Activated naive CD8-positive, alpha-beta T cell treated with anti-CD3 and anti-CD28 coated beads, Interleukin-2, amount 10 ng/mL, durations not matched to agents 7 days and 5 days (primary cell): ENCODE measurements at regions not wholly inside any gene's neighbourhood (a gene's known extent, or its start where the extent isn't known, plus 50 kb on each side); places are given as distances from the start of the nearest gene placed in this dataset.

Experiments
- ATAC-seq: fragments of 150-1000 bp; cut with Tn5 transposase; one replicate; pipeline ENCODE4 v1.10.0; 2021; ENCODE audit warnings: low read depth, moderate library complexity
- POLR2A ChIA-PET: fragments of 350-600 bp; sonication (Branson Sonifier 250); formaldehyde crosslinking; loops from one replicate; lab custom pipeline; 2021; ENCODE audit warnings: antibody characterized with exemption; lab: Charles Lee
- DNase-seq: peaks from one replicate; pipeline ENCODE4 v3.0.0; 2021
- H3K27ac Mint-ChIP-seq: one replicate; pipeline ENCODE4 v1.8.0; 2022; ENCODE audit warnings: mild to moderate bottlenecking, mixed read lengths
- H3K27me3 Mint-ChIP-seq: one replicate; pipeline ENCODE4 v1.8.0; 2022; ENCODE audit warnings: mild to moderate bottlenecking, moderate library complexity, mixed read lengths
- H3K36me3 Mint-ChIP-seq: one replicate; pipeline ENCODE4 v1.8.0; 2021; ENCODE audit warnings: mild to moderate bottlenecking, mixed read lengths
- H3K4me1 Mint-ChIP-seq: one replicate; pipeline ENCODE4 v1.8.0; 2021; ENCODE audit warnings: mixed read lengths
- H3K4me3 Mint-ChIP-seq: one replicate; pipeline ENCODE4 v1.8.0; 2022; ENCODE audit warnings: mild to moderate bottlenecking, moderate library complexity, mixed read lengths
- H3K9me3 Mint-ChIP-seq: one replicate; pipeline ENCODE4 v1.8.0; 2021; ENCODE audit warnings: mixed read lengths

GRCh38 chr5:109951348-109951747 is 261.6 kb downstream of the MAN2A1 start:
- Mint-ChIP-seq H3K4me1 (peaks cover 2% of the 10 kb centered on the region), H3K27ac (no peak overlapping the region), H3K36me3 (no peaks in the 10 kb centered on the region), H3K9me3 (no peaks in the 10 kb centered on the region), H3K27me3 (no peaks in the 10 kb centered on the region), H3K4me3 (no peak overlapping the region)
- POLR2A ChIA-PET, result no interaction called here
- no peak for ATAC-seq
- no peak for DNase-seq

DNA sequence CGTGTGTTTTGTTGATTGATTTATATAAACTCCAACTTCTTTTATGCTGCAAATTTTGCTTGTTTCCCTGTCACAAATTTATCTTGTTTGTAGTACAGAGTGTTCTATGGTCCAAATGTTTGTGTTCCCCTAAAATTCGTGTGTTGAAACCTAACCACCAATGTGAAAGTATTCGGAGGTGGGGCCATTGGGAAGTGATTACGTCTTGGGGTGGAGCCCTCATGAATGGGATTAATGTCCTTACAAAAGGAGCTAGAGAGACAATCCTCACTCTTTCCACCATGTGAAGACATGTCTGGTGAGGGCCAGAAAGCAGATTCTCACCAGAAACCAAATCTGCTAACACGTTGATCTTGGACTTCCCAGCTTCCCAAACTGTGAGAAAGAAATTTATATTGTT is 262.0 kb downstream of the MAN2A1 start:
- no peak overlapping the region for H3K4me3 Mint-ChIP-seq
- H3K27me3 Mint-ChIP-seq, result no peaks in the 10 kb centered on the region
- no peak overlapping the region for H3K27ac Mint-ChIP-seq
- H3K36me3 Mint-ChIP-seq, result no peaks in the 10 kb centered on the region
- DNase-seq, result no peak
- POLR2A ChIA-PET, result no interaction called here
- H3K4me1 Mint-ChIP-seq, result peaks cover 1% of the 10 kb centered on the region
- ATAC-seq, result no peak
- H3K9me3 Mint-ChIP-seq, result no peaks in the 10 kb centered on the region

- Mint-ChIP-seq H3K27ac (no peak overlapping the region), H3K36me3 (no peaks in the 10 kb centered on the region), H3K27me3 (no peaks in the 10 kb centered on the region), H3K9me3 (no peaks in the 10 kb centered on the region), H3K4me1 (no peaks in the 10 kb centered on the region), H3K4me3 (no peak overlapping the region)
- DNase-seq, result no peak
- POLR2A ChIA-PET, result no interaction called here
- ATAC-seq, result no peak
Observed at GRCh38 chr5:109953761-109954160, 264.0 kb downstream of the MAN2A1 start.

DNA sequence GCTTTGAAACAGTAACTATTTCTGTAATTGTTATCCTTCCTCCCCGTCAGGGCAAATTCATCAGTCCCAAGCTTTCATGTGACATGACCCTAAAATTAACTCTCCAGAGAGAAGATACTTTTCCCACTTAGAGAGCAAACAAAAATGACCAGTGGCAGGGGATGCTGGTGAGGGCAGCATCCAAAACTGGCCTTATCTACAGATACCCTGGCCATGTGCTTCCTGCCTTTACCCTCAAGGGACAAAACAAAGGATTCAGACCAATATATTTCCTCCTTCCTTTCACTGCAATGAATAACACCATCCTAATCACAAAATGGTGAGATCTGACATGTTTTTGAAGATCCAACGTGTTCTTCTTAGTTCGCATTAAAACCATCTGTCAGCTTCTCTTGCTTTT is 267.2 kb downstream of the MAN2A1 start:
- no peak overlapping the region for H3K27ac Mint-ChIP-seq
- no peaks in the 10 kb centered on the region for H3K36me3 Mint-ChIP-seq
- H3K4me1 Mint-ChIP-seq, result no peaks in the 10 kb centered on the region
- ATAC-seq (no peak), DNase-seq (no peak)
- H3K4me3 Mint-ChIP-seq, result no peak overlapping the region
- POLR2A ChIA-PET, result no interaction called here
- H3K9me3 Mint-ChIP-seq, result no peaks in the 10 kb centered on the region
- H3K27me3 Mint-ChIP-seq, result no peaks in the 10 kb centered on the region

GRCh38 chr5:109958082-109958481 is 268.4 kb downstream of the MAN2A1 start:
- H3K27me3 Mint-ChIP-seq, result no peaks in the 10 kb centered on the region
- H3K36me3 Mint-ChIP-seq, result no peaks in the 10 kb centered on the region
- POLR2A ChIA-PET, result no interaction called here
- DNase-seq (no peak), ATAC-seq (no peak)
- no peak overlapping the region for H3K4me3 Mint-ChIP-seq
- H3K9me3 Mint-ChIP-seq, result no peaks in the 10 kb centered on the region
- no peak overlapping the region for H3K27ac Mint-ChIP-seq
- peaks cover 3% of the 10 kb centered on the region for H3K4me1 Mint-ChIP-seq

DNA sequence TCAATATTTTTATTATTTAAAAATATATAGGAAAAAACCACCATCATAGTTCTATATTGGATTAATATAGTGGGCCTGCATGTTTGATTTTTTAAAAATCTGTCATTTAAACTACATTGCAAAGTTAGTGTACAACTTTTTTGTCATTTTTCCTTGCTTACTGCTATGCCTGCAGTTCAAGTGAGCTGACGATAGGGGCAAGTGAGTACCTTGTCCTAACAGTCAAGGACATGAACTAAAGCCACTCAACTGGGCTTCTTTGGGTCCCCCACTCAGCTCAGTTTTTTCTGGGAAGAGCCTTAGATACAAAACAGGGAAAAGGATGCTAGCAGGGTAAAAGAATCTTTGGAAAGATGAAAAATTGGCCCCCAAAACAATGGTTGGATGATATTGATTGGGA is 269.9 kb downstream of the MAN2A1 start:
- Mint-ChIP-seq H3K27ac (no peak overlapping the region), H3K36me3 (no peaks in the 10 kb centered on the region), H3K4me3 (no peak overlapping the region), H3K27me3 (no peaks in the 10 kb centered on the region), H3K9me3 (no peaks in the 10 kb centered on the region), H3K4me1 (peaks cover 4% of the 10 kb centered on the region)
- no peak for ATAC-seq
- POLR2A ChIA-PET, result no interaction called here
- DNase-seq, result no peak

GRCh38 chr5:109961751-109962150 is 272.0 kb downstream of the MAN2A1 start:
- Mint-ChIP-seq H3K9me3 (peaks cover 1% of the 10 kb centered on the region), H3K36me3 (no peaks in the 10 kb centered on the region), H3K27me3 (no peaks in the 10 kb centered on the region), H3K4me1 (peaks cover 4% of the 10 kb centered on the region), H3K4me3 (no peak overlapping the region), H3K27ac (no peak overlapping the region)
- DNase-seq (no peak), ATAC-seq (no peak)
- POLR2A ChIA-PET, result no interaction called here

- Mint-ChIP-seq H3K4me3 (no peak overlapping the region), H3K36me3 (no peaks in the 10 kb centered on the region), H3K9me3 (peaks cover 3% of the 10 kb centered on the region), H3K27me3 (no peaks in the 10 kb centered on the region), H3K27ac (no peak overlapping the region), H3K4me1 (peaks cover 4% of the 10 kb centered on the region)
- POLR2A ChIA-PET, result no interaction called here
- ATAC-seq, result no peak
- DNase-seq, result no peak
Observed at GRCh38 chr5:109962882-109963603, 273.3 kb downstream of the MAN2A1 start.

DNA sequence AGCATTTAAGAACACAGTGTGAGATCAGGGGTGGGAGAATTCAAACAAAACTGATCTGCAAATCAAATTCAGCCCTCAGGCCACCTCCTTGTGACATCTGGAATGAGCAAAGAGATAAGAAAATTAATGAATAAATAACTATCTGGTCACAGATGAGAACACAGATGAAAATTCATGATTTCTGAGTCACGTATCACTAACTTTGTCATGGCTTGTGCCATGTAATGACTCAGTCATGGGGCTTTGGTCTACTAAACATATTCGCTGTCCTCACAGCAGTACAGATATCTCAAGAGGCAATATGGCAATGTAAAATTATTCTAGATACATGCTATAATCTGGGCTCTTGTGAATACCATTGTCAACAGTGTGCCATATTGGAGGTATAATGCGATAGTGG is 274.4 kb downstream of the MAN2A1 start:
- Mint-ChIP-seq H3K4me1 (peaks cover 4% of the 10 kb centered on the region), H3K27me3 (no peaks in the 10 kb centered on the region), H3K9me3 (peaks cover 3% of the 10 kb centered on the region), H3K27ac (no peak overlapping the region), H3K36me3 (no peaks in the 10 kb centered on the region), H3K4me3 (no peak overlapping the region)
- POLR2A ChIA-PET, result no interaction called here
- DNase-seq, result no peak
- no peak for ATAC-seq

DNA sequence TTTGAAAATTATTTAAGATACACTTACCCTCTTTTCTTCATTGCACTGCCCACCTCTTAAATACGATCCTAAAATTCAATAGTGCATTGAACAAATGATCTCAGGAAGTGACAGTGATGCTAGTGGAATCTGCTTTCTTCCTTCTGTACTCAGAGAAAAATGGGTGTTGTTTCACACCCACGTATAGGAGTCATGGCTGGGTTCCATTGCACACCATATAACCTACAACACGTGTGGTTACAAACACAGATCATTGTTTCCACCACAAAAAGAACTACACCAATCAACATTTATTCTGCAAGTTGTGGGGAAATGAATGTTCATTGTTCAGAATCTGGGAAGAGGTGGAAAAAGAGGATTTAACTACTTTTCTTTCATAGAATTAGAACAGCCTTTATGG is 275.9 kb downstream of the MAN2A1 start:
- no peak for DNase-seq
- peaks cover 4% of the 10 kb centered on the region for H3K4me1 Mint-ChIP-seq
- H3K4me3 Mint-ChIP-seq, result no peak overlapping the region
- no peak for ATAC-seq
- no peak overlapping the region for H3K27ac Mint-ChIP-seq
- no peaks in the 10 kb centered on the region for H3K27me3 Mint-ChIP-seq
- POLR2A ChIA-PET, result no interaction called here
- peaks cover 3% of the 10 kb centered on the region for H3K9me3 Mint-ChIP-seq
- no peaks in the 10 kb centered on the region for H3K36me3 Mint-ChIP-seq

- POLR2A ChIA-PET, result no interaction called here
- Mint-ChIP-seq H3K36me3 (no peaks in the 10 kb centered on the region), H3K4me3 (no peak overlapping the region), H3K27me3 (no peaks in the 10 kb centered on the region), H3K9me3 (peaks cover 2% of the 10 kb centered on the region), H3K4me1 (no peaks in the 10 kb centered on the region), H3K27ac (no peak overlapping the region)
- no peak for DNase-seq
- no peak for ATAC-seq
Observed at GRCh38 chr5:109971968-109972367, 282.2 kb downstream of the MAN2A1 start.

DNA sequence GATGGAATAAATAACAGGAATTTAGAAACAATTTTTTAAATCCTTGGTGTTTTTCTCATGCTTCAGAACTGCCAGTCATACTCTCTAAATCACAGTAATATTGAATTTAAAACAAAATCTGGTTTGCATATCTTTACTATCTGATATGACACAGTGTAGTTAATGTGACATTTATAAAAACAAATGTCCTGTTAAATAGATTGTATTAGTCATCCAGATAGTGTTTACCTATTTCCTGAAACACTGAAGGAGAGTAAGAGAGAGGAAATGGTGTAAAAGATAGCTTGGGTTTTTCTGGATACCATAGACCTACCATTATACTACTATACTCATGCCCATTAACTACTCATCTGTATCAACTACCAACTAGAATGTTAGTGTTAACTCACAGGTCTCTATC is 292.3 kb downstream of the MAN2A1 start:
- Mint-ChIP-seq H3K9me3 (peaks cover 8% of the 10 kb centered on the region), H3K36me3 (peaks cover 2% of the 10 kb centered on the region), H3K4me3 (no peak overlapping the region), H3K27me3 (no peaks in the 10 kb centered on the region), H3K27ac (no peak overlapping the region), H3K4me1 (no peaks in the 10 kb centered on the region)
- POLR2A ChIA-PET, result no interaction called here
- ATAC-seq (no peak), DNase-seq (no peak)

GRCh38 chr5:109982966-109983534 is 293.3 kb downstream of the MAN2A1 start:
- Mint-ChIP-seq H3K9me3 (peaks cover 8% of the 10 kb centered on the region), H3K36me3 (peaks cover 2% of the 10 kb centered on the region), H3K4me1 (no peaks in the 10 kb centered on the region), H3K27me3 (no peaks in the 10 kb centered on the region), H3K27ac (no peak overlapping the region), H3K4me3 (no peak overlapping the region)
- ATAC-seq, result no peak
- POLR2A ChIA-PET, result no interaction called here
- no peak for DNase-seq

- Mint-ChIP-seq H3K27me3 (no peaks in the 10 kb centered on the region), H3K4me1 (no peaks in the 10 kb centered on the region), H3K9me3 (peaks cover 8% of the 10 kb centered on the region), H3K4me3 (no peak overlapping the region), H3K36me3 (peaks cover 2% of the 10 kb centered on the region), H3K27ac (no peak overlapping the region)
- ATAC-seq (no peak), DNase-seq (no peak)
- POLR2A ChIA-PET, result no interaction called here
Observed at GRCh38 chr5:109986726-109987125, 297.0 kb downstream of the MAN2A1 start.
